MCF 10A (cell line): ENCODE measurements at regions not wholly inside any gene's neighbourhood (a gene's known extent, or its start where the extent isn't known, plus 50 kb on each side); places are given as distances from the start of the nearest gene placed in this dataset.

ENCODE experiments used
- BruUV-seq: library from RNA; stranded (reverse); fragments of 400-500 nt; replicated peaks from 2 replicates; lab custom pipeline; 2021; lab: Mats Ljungman, UMichigan
- CTCF ChIA-PET: fragments of 300-600 bp; sonication (Branson Sonifier 250); formaldehyde crosslinking; extraction: SDS; loops from one replicate; lab custom pipeline; 2021; ENCODE audit warnings: antibody characterized with exemption, inconsistent platforms; lab: Yijun Ruan, JAX
- POLR2A ChIA-PET: fragments of 300-600, 350-650 bp; sonication (Branson Sonifier 250); formaldehyde crosslinking; extraction: SDS; loops from one replicate; lab custom pipeline; 2020; ENCODE audit warnings: antibody characterized with exemption, inconsistent platforms; lab: Yijun Ruan, JAX
- DNase-seq: peaks from one replicate; pipeline ENCODE4 v3.0.0-alpha.2; 2018; ENCODE audit not compliant: unreplicated experiment
- H3K27ac Mint-ChIP-seq: one replicate; pipeline ENCODE4 v1.8.0; 2022; ENCODE audit warnings: mild to moderate bottlenecking, low read depth, mixed read lengths; ENCODE audit not compliant: unreplicated experiment
- H3K27me3 Mint-ChIP-seq: one replicate; pipeline ENCODE4 v1.8.0; 2022; ENCODE audit warnings: mixed read lengths; ENCODE audit not compliant: insufficient read depth, unreplicated experiment
- H3K36me3 Mint-ChIP-seq: one replicate; pipeline ENCODE4 v1.8.0; 2022; ENCODE audit warnings: mild to moderate bottlenecking, moderate library complexity, mixed read lengths; ENCODE audit not compliant: insufficient read depth, unreplicated experiment
- H3K4me1 Mint-ChIP-seq: one replicate; pipeline ENCODE4 v1.8.0; 2022; ENCODE audit warnings: mixed read lengths; ENCODE audit not compliant: insufficient read depth, unreplicated experiment
- H3K4me3 Mint-ChIP-seq: one replicate; pipeline ENCODE4 v1.8.0; 2022; ENCODE audit warnings: mild to moderate bottlenecking, moderate library complexity, mixed read lengths; ENCODE audit not compliant: unreplicated experiment
- H3K9me3 Mint-ChIP-seq: one replicate; pipeline ENCODE4 v1.8.0; 2022; ENCODE audit warnings: mixed read lengths; ENCODE audit not compliant: unreplicated experiment
- CTCF ChIP-seq: fragments of 200-600 bp; IDR thresholded peaks from one replicate; pipeline ENCODE4 v1.8.0; 2022; ENCODE audit warnings: antibody characterized with exemption, mild to moderate bottlenecking; ENCODE audit not compliant: unreplicated experiment
- intact Hi-C: fragments of 100-400 bp; cut with micrococcal nuclease; formaldehyde crosslinking; loops from 2 replicates; pipeline ENCODE4 v1.14.1; 2022

- no peak for TF ChIP-seq CTCF
- Mint-ChIP-seq H3K4me3 (no peak overlapping the region), H3K36me3 (no peaks in the 10 kb centered on the region), H3K27me3 (no peaks in the 10 kb centered on the region), H3K9me3 (peaks cover 11% of the 10 kb centered on the region), H3K4me1 (peaks cover 11% of the 10 kb centered on the region), H3K27ac (peak overlapping the region; percentile 79)
- ChIA-PET POLR2A (interaction anchor here (0.5 to 2.0 kb wide), 11 partner anchors 11 to 606 kb away, joined by 3 to 14 read pairs (median 3); partner anchors contain the start of gene TNFAIP3), CTCF (interaction anchor here (0.8 to 4.5 kb wide), 5 partner anchors 8 to 66 kb away, joined by 3 to 37 read pairs (median 5); partner anchors contain the start of gene TNFAIP3)
- BruUV-seq, result no TSS peak
- peak; percentile 72 for DNase-seq
- intact Hi-C loops, result no loop called here
These were observed 66.6 kb downstream of the TNFAIP3 start for GRCh38 chr6:137933696-137934095.

- BruUV-seq, result no TSS peak
- Mint-ChIP-seq H3K27ac (no peak overlapping the region), H3K4me3 (no peak overlapping the region), H3K36me3 (no peaks in the 10 kb centered on the region), H3K27me3 (no peaks in the 10 kb centered on the region), H3K9me3 (peaks cover 17% of the 10 kb centered on the region), H3K4me1 (peaks cover 20% of the 10 kb centered on the region)
- ChIA-PET POLR2A (no interaction called here), CTCF (interaction anchor here (1.0 to 4.5 kb wide), 2 partner anchors 9 to 10 kb away, joined by 4 to 37 read pairs; no protein-coding TSS in a partner anchor)
- TF ChIP-seq CTCF, result no peak
- DNase-seq, result no peak
- intact Hi-C loops, result no loop called here
These were observed 69.7 kb downstream of the TNFAIP3 start for GRCh38 chr6:137936798-137937197.

DNA sequence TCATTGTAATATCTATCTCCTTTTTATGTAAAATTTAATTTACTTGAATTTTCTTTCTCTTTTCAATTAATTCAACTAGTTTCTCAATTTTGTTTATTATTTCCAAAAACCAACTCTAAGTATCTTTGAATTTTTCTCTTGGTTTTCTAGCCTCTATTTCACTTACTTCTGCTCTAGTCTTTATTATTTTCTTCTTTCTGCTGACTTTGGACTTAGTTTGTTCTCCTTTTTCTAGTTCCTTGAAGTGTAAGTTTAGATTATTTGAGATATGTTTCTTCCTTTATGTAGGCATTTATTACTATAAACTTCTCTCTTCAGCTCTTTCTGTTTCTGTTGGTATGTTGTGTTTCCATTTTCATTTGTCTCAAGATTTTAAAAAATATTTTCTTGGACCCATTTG is 70.8 kb downstream of the TNFAIP3 start:
- CTCF ChIA-PET, result no interaction called here
- Mint-ChIP-seq H3K36me3 (no peaks in the 10 kb centered on the region), H3K4me1 (peaks cover 17% of the 10 kb centered on the region), H3K27me3 (no peaks in the 10 kb centered on the region), H3K4me3 (no peak overlapping the region), H3K27ac (no peak overlapping the region), H3K9me3 (peaks cover 17% of the 10 kb centered on the region)
- intact Hi-C loops, result no loop called here
- no peak for TF ChIP-seq CTCF
- DNase-seq, result no peak
- BruUV-seq, result no TSS peak
- POLR2A ChIA-PET, result interaction anchor here (0.7 kb wide), 1 partner anchor 12 kb away, joined by 3 read pairs; no protein-coding TSS in a partner anchor

GRCh38 chr6:137938770-137939379 is 71.8 kb downstream of the TNFAIP3 start:
- H3K4me1 Mint-ChIP-seq, result peaks cover 11% of the 10 kb centered on the region
- H3K9me3 Mint-ChIP-seq, result peaks cover 17% of the 10 kb centered on the region
- no peak for TF ChIP-seq CTCF
- POLR2A ChIA-PET, result interaction anchor here (0.7 to 5.2 kb wide), 6 partner anchors 12 to 234 kb away, joined by 3 to 43 read pairs (median 3); partner anchors contain the start of gene TNFAIP3
- no peaks in the 10 kb centered on the region for H3K36me3 Mint-ChIP-seq
- H3K27ac Mint-ChIP-seq, result no peak overlapping the region
- no peaks in the 10 kb centered on the region for H3K27me3 Mint-ChIP-seq
- H3K4me3 Mint-ChIP-seq, result no peak overlapping the region
- intact Hi-C loops, result no loop called here
- CTCF ChIA-PET, result interaction anchor here (0.6 to 3.1 kb wide), 13 partner anchors 9 to 1073 kb away, joined by 3 to 29 read pairs (median 3); partner anchors contain the start of gene TNFAIP3
- no TSS peak for BruUV-seq
- no peak for DNase-seq
